ENCODE measurements at regions not wholly inside any gene's neighbourhood (a gene's known extent, or its start where the extent isn't known, plus 50 kb on each side); places are given as distances from the start of the nearest gene placed in this dataset.

GRCh38 chr3:104887069-104887468, 479.6 kb upstream of the ALCAM start:
- POLR2A ChIA-PET, result no interaction called here
- DNase-seq (ENCODE audit: extremely low spot score), result no peak
- CTCF ChIA-PET, result interaction anchor here (0.9 to 1.9 kb wide), 2 partner anchors 12 to 20 kb away, joined by 3 to 6 read pairs; no protein-coding TSS in a partner anchor
- TF ChIP-seq, protein P1, sequence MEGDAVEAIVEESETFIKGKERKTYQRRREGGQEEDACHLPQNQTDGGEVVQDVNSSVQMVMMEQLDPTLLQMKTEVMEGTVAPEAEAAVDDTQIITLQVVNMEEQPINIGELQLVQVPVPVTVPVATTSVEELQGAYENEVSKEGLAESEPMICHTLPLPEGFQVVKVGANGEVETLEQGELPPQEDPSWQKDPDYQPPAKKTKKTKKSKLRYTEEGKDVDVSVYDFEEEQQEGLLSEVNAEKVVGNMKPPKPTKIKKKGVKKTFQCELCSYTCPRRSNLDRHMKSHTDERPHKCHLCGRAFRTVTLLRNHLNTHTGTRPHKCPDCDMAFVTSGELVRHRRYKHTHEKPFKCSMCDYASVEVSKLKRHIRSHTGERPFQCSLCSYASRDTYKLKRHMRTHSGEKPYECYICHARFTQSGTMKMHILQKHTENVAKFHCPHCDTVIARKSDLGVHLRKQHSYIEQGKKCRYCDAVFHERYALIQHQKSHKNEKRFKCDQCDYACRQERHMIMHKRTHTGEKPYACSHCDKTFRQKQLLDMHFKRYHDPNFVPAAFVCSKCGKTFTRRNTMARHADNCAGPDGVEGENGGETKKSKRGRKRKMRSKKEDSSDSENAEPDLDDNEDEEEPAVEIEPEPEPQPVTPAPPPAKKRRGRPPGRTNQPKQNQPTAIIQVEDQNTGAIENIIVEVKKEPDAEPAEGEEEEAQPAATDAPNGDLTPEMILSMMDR (IDR thresholded peaks at IDR 0.05; ENCODE audit: control extremely low read depth, extremely low read depth, low read depth, missing control alignments), result no peak

- TF ChIP-seq, protein P1 (IDR thresholded peaks at IDR 0.05; ENCODE audit: control extremely low read depth, extremely low read depth, low read depth, missing control alignments), result no peak
- ChIA-PET POLR2A (no interaction called here), CTCF (interaction anchor here (1.0 kb wide), 1 partner anchor 178 kb away, joined by 4 read pairs; no protein-coding TSS in a partner anchor)
- no peak for DNase-seq (ENCODE audit: extremely low spot score)
Observed at GRCh38 chr3:104887619-104888018, 479.1 kb upstream of the ALCAM start.

GRCh38 chr3:104892044-104892443, 474.7 kb upstream of the ALCAM start:
- DNase-seq (ENCODE audit: extremely low spot score), result no peak
- ChIA-PET CTCF (interaction anchor here (1.9 kb wide), 1 partner anchor 16 kb away, joined by 6 read pairs; no protein-coding TSS in a partner anchor), POLR2A (no interaction called here)
- TF ChIP-seq, protein P1 (IDR thresholded peaks at IDR 0.05; ENCODE audit: control extremely low read depth, extremely low read depth, low read depth, missing control alignments), result no peak

DNA sequence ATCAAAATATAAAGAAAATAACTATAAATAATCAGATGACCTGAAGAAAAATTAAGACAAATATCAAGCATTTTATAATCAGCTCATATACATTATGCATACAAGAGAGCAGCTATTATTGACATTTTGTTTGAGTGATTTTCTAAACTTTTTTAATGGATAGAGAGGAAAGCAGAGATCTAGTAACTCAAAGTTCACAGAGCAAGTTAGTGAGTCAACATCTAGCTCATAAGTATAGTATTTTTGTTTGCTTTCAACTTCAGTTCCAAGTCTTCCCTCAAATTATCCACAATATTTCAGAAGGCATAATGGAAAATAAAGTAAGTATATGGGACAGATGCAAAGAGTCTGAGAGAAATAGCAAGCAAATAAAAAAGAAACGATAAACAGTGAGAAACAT, 470.1 kb upstream of the ALCAM start:
- POLR2A ChIA-PET, result no interaction called here
- TF ChIP-seq, protein P1 (IDR thresholded peaks at IDR 0.05; ENCODE audit: control extremely low read depth, extremely low read depth, low read depth, missing control alignments), result no peak
- CTCF ChIA-PET, result no interaction called here
- DNase-seq (ENCODE audit: extremely low spot score), result no peak

DNA sequence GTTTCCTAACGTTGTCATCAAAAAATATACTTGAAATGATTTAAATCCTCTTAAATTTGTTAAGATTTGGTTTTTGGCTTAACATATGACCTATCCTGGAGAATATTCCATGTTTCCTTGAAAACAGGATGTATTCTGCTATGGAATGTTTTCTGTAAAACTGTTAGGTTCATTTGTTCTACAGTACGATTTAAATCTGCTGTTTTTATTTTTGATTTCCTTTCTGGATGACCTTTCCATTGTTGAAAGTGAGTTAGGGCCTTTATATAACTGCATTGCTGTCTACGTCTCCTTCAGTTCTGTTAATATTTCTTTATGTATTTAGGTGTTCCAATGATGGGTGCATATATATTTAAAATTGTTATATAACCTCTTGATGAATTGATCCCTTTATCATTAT, 465.3 kb upstream of the ALCAM start:
- ChIA-PET CTCF (no interaction called here), POLR2A (no interaction called here)
- TF ChIP-seq, protein P1 (IDR thresholded peaks at IDR 0.05; ENCODE audit: control extremely low read depth, extremely low read depth, low read depth, missing control alignments), result no peak
- no peak for DNase-seq (ENCODE audit: extremely low spot score)

DNA sequence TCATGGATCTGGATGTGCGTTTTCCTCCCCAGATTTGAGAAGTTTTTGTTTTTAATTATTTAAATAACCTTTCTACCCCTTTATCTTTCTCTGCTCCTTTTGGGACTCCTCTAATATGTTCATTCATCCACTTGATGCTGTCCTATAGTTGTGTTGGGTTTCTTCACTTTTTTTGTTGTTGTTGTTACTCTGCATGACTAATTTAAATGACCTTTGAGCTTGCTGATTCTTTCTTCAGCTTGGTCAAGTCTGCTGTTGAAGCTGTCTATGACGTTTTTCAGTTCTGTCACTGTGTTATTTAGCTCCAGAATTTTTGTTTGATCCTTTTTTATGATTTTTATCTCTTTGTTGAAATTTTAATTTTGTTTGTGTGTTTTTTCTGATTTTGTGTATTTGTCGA, 463.6 kb upstream of the ALCAM start:
- ChIA-PET POLR2A (no interaction called here), CTCF (interaction anchor here (1.5 to 1.6 kb wide), 2 partner anchors 9 to 12 kb away, joined by 3 to 6 read pairs; no protein-coding TSS in a partner anchor)
- DNase-seq (ENCODE audit: extremely low spot score), result no peak
- TF ChIP-seq, protein P1 (IDR thresholded peaks at IDR 0.05; ENCODE audit: control extremely low read depth, extremely low read depth, low read depth, missing control alignments), result no peak

All from GM10248 (cell line).